ENCODE measurements at regions not wholly inside any gene's neighbourhood (a gene's known extent, or its start where the extent isn't known, plus 50 kb on each side); places are given as distances from the start of the nearest gene placed in this dataset.

DNA sequence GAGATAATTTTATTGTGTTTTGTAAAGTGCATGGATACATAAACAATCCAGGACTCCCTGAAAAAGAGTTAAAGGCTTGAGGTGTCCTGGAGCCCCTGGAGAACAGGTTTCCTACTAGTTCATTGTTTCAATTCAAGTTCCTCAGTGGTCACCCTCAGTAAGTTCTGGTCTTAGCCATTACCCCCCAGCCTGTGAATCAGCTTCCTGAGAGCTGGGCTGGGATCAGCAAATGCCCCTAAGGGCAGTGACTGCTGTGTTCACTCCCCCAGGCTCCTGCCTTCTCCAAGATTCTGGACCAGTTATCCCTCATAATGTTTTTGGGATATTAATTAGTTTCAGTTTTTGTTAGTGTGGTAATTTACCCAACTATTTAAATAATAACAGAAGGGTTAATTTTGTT, 151.6 kb upstream of the PRSS58 start:
- DNase-seq (ENCODE audit: low read depth) = no peak

GRCh38 chr7:142408794-142409193, 150.9 kb upstream of the PRSS58 start:
- no peak for DNase-seq (ENCODE audit: low read depth)

DNA sequence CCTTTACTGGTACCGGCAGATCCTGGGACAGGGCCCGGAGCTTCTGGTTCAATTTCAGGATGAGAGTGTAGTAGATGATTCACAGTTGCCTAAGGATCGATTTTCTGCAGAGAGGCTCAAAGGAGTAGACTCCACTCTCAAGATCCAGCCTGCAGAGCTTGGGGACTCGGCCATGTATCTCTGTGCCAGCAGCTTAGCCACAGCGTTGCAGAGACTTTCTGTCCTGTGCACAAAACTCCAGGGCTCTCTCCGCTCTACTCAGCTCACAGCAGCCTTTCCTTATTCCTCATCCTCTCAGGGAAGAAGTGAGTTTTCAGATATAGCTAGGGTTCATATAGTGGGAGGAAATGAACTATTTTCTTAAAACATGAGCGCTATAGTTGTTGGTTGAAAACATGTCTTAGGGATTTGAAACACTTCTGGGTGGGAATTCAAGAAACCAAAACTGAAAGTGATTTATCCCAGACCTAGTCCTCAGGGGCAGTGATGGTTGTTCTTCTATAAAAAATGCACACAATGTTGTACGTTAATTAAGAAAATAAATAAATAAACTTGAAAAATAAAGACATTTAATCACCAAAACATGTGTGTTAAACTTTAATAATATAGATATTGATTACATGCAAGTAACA, 150.2 kb upstream of the PRSS58 start:
- peak; percentile 12 for DNase-seq (ENCODE audit: low read depth)

DNA sequence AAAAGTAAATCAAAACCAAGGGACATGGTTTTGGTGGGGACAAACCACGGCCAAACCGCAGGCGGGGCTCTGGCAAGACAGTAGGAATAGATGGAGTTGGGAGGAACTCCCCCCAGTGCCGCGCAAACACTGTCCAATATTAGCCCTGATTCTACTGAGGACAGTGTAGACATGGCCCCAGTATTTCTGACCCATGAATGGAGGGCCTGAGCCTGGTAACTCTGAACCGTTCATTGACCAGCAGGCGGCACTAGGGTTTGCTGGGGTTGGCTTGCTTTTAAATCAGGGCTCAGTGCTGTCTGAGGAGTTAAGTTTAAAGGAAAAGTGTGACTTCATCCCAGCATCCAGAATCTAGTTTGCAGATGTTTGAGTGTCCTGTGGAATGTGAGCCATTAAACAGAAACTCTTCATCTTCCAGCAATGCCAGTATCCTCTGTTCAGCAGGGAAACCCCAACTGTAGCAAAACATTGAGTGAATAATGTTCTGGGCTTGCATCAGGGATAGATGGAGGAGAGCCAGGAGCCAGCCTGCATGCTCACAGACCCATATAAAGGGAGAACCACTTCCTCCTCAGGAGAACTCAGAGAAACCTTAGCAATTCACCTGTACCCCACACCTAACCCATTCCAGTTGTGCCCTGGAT, 147.4 kb upstream of the PRSS58 start:
- no peak for DNase-seq (ENCODE audit: low read depth)

DNA sequence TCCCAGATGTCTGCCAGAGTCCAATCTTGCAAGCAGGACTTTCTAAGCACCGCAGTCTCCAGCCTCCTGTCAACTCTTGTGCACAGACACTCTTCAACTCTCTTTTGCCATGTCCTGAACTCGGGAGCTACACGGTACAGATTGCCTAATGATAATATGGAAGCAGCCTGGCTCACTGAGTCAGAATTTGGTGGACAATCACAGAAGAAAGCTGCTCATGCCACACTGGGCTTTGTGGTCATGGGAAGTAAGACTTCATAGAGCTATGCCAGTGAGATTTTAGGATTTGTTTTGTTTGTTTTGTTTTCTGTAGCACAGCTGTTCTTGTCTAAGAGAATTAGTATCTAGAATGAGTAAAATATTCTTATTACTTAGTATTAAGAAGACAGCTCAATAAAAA, 144.1 kb upstream of the PRSS58 start:
- no peak for DNase-seq (ENCODE audit: low read depth)

GRCh38 chr7:142400042-142400533, 142.2 kb upstream of the PRSS58 start:
- DNase-seq (ENCODE audit: low read depth) = no peak

GRCh38 chr7:142391191-142391992, 133.5 kb upstream of the PRSS58 start:
- DNase-seq (ENCODE audit: low read depth) = peak; percentile 17

GRCh38 chr7:142389544-142389943, 131.7 kb upstream of the PRSS58 start:
- peak; percentile 37 for DNase-seq (ENCODE audit: low read depth)

- peak; percentile 82 for DNase-seq (ENCODE audit: low read depth)
These were observed 127.9 kb upstream of the PRSS58 start for GRCh38 chr7:142385491-142386340.

GRCh38 chr7:142384493-142384922, 126.7 kb upstream of the PRSS58 start:
- DNase-seq (ENCODE audit: low read depth) = peak; percentile 91

DNA sequence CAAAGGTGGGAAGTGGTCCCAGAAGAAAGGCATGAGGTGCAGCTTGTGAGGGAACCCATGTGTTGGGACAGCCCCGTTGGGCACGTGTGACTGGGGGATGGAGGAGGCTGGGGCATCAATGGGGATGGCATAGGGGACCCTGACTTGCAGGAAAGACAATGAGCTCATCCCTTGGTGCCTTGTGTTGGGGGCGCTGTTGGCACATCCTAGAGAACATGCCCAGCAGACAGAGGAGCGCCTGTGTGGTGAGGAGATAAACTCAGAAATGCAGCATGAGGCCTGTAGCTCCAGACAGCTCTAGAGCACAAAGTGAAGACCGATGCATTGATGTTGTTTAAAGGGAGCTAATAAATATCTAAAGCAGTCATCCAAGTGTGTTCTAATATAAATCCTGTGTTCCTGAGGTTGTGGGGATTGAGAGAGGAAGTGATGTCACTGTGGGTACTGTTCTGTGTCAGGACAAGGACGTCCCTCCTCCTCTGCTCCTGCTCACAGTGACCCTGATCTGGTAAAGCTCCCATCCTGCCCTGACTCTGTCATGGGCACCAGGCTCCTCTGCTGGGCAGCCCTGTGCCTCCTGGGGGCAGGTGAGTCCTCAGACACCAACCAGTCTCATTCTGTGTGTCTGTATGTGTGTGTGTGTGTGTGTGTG, 126.1 kb upstream of the PRSS58 start:
- DNase-seq (ENCODE audit: low read depth) = peak; percentile 50

DNA sequence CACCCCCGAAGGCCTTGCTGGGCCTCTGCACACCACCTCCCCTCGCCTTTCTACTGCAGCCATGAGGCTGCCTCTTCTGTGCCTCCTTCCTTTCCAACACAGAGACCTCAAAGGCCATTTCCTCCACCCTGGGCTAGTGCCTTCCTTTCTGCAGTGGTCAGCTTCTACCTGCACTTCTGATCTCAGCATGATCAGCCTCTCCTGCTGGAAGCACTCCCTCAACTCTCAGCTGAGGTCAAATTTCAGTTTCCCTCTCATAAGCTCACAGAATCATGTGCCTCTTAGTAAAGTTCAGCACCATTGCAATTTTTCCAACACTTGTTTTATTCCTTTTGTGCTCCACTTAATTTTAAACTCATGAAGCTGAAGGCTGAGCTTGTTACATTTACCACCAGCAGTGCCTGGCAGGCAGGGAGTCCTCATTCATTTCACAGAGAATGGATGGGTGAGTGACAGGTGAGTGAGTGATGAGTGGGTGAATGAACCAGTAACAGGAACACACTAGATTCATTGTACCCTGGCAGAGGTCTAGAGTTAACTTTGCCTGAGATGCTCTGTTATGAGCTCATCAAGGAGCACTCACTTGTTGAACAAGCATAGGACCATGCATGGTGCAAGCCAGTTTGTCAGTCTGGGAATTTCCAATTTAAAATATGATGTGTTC, 124.0 kb upstream of the PRSS58 start:
- no peak for DNase-seq (ENCODE audit: low read depth)

GRCh38 chr7:142380069-142380468, 122.2 kb upstream of the PRSS58 start:
- DNase-seq (ENCODE audit: low read depth) = no peak

DNA sequence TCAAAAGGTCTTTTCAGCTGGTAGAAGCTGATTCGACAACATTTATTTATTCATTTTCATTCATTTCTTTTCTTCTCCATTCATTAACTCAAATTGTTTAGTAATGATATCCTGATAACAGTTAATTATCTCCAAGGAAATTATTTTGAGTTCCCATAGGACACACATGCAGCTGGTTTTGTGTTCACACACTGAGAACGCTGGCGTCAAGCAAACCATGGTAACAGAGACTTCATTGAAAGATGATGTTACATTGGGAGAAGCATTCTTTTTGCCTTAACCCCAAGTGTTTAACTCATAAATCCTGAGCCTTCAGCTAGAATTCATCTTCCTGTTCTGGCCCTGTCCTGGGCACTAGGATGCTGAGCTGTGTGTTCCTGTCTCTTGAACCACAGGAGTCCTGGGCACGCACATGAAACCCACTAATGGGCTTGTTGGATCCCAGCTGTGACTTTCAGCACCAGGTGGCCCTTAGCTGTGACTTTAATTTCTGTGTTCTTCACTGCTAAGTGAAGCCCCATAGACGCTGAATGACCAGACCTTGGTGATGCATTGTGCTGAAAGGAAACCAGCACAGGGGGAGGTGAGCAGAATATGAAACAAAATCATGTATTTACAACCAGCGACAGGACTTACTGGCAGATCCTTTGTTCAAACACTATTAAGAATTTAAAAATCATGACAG, 121.5 kb upstream of the PRSS58 start:
- no peak for DNase-seq (ENCODE audit: low read depth)

DNA sequence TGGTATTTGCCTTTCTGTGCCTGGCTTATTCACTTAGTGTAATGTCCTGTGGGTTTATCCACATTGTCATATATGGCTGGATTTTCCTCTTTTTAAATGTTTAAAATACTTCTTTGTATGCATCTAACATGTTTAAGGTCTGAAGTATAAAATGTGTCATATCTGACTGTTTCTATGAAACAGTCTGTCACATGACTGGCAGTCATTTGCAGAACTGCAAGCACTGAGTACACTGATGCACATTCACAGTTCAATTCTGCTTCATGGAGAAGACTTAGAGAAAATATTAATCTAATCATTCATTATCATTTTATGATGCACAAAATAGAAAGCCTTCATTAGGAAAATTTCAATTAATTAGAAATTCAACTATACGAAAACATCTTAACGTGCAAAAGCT, 119.7 kb upstream of the PRSS58 start:
- no peak for DNase-seq (ENCODE audit: low read depth)

DNA sequence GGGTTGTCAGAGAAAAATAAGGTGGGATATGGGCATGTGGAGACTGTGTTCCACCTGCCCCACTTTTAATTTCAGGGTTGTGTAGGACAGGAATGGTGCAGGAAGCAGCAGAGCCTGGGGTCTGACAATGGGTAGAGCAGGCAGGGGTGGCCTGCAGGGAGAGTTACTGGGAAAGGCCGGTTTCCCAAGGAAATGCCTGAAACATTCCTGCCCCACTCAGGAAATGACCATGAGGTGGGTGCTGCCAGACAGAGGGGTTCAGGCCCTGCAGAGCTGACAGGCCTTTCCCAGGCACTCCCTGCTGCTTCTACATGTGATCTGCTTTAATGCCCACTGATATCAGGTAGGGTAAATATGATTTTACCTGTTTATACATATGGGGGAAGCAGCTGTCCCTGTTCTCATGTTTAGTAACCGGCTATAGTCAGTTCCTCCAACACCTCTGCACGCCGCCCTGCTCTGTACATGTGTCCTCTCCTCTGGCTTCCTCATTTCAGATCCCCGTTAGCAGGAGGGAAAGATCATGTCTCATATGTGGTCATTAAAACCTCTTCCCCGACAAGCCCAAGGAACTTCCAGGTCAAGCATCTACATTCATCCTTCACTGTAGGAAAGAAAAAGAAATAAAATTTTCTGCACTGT, 118.6 kb upstream of the PRSS58 start:
- DNase-seq (ENCODE audit: low read depth) = no peak

DNA sequence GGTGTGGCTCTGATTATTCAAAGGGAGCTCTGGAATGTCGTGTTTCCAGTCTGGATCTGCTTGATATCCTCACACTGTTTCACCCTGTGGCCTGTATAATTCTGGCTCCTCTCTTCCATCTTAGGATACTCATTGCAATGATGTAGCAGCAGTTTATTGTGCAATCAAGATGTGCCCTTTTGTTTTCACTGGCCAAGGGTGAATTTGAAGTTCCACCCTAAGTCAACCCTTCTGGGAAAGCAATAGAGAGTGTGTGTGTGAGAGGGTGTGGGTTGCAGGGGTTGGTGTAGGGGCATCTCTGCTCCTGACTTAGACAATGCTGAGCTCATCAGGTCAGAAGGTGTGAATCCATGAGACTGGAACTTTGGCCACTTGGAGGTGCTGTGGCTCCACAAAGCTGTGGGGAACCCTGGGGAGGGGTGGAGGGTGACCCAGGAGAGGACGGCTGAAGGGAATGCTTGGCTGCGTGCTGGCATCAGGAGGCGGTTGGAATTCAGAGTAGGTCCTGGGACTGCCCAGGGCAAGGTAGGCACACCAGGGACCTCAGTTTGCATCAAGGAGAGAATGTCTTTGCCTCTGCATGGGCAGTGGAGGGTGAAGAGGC, 118.0 kb upstream of the PRSS58 start:
- DNase-seq (ENCODE audit: low read depth) = peak; percentile 63

DNA sequence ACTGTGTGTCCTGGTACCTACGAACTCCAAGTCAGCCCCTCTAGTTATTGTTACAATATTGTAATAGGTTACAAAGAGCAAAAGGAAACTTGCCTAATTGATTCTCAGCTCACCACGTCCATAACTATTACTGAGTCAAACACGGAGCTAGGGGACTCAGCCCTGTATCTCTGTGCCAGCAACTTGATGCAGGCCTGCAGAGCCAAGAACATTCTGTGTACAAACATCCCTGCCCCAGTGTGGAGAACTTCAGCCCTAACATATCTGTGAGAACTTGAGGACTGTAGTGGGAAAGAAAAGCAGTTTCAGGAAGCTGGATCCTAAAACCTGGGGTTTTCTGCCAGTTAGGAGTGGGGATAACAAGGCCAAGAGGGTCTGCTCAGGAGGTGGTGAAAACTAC, 114.9 kb upstream of the PRSS58 start:
- DNase-seq (ENCODE audit: low read depth) = no peak

DNA sequence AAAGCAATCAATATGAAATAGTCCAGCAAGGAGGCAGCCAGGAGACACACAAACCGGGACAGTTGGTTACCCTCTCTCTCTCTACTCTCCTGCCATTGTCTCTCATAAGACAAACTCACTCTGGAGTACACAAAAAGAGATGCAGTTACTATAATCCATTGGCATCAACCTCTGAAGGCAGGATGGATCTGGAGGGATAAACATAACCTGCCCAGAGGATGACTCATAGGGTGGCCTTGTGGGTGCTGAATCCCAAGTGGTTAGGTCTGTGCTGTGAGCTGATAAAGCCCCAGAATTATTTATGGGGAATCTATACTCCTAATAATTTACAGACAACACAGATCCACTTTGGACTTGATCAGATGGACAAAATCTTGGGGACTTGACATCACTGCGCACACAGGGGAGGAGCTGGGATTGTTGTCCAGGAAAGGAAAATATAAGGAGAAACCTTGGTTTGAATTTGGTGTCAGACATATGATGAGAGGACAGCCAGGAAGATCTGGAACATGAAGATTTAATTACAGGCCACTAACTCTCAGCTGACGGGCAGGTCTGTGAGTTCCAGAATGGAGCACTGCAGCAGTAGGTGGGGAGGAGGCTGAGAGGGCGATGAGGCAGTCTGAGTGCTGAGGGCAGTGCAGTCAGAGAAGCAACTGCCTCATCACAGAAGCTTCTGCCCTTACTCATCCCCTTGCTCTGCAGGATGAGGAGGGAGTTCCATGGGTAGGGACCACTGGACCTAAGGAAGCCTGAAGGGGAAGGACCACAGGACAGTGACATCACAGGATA, 113.9 kb upstream of the PRSS58 start:
- DNase-seq (ENCODE audit: low read depth) = peak; percentile 48

Measured in amniotic epithelial cell (primary cell).